HUES48 (cell line): ENCODE measurements at regions not wholly inside any gene's neighbourhood (a gene's known extent, or its start where the extent isn't known, plus 50 kb on each side); places are given as distances from the start of the nearest gene placed in this dataset.

ENCODE experiments used
- H3K27ac ChIP-seq: one replicate; pipeline ENCODE4 v1.7.0; 2013; ENCODE audit warnings: low read depth, low read length, inconsistent platforms
- H3K27me3 ChIP-seq: 2 replicates; pipeline ENCODE4 v1.6.1; 2013; ENCODE audit warnings: mild to moderate bottlenecking, low read length; ENCODE audit not compliant: control insufficient read depth, insufficient read depth
- H3K36me3 ChIP-seq: 2 replicates; pipeline ENCODE4 v1.6.1; 2013; ENCODE audit warnings: low read length; ENCODE audit not compliant: control insufficient read depth, insufficient read depth
- H3K4me1 ChIP-seq: 2 replicates; pipeline ENCODE4 v1.6.1; 2013; ENCODE audit warnings: mild to moderate bottlenecking, low read length; ENCODE audit not compliant: control insufficient read depth, insufficient read depth
- H3K4me3 ChIP-seq: 2 replicates; pipeline ENCODE4 v1.5.1; 2013; ENCODE audit warnings: mild to moderate bottlenecking, low read depth, low read length
- H3K9ac ChIP-seq: 2 replicates; pipeline ENCODE4 v1.6.1; 2013; ENCODE audit warnings: mild to moderate bottlenecking, low read depth, low read length, moderate library complexity
- H3K9me3 ChIP-seq: 2 replicates; pipeline ENCODE4 v1.6.1; 2013; ENCODE audit warnings: low read length; ENCODE audit not compliant: control insufficient read depth, insufficient read depth

DNA sequence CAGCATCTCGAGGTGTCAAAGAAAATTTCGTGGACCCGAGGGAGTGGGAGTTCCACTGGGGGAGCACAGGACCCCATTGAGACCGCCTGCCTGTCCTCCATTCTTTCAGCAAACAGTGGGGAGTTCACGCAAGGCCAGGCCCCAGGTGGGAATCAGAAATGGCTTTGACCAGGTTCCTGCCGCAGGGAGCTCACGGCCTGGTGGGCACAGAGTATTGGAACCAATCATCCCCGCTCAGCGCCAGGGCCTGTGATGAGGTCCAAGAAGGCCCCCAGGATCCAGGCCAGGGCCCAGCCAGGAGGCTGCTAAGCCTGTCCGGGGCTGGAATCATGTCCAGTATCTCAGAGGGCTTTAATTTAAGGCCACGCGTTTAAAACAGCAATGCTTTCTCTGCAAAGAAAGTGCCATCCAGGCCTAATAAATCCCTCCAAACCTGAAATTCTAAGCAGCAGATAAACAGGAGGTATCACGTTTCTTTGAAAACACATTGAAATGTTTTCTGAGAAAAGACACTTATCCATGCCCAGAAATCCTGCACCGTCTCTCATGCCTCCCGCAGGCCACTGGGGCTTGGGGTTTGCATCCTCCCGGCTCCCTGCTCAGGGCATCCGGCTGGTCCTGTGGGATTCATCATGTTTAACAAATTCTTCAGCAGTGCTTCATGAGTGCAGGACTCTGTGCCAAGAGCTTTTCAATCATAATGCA lies 125.7 kb downstream of the OAT start:
- H3K9me3 ChIP-seq = no peaks in the 10 kb centered on the region
- no peaks in the 10 kb centered on the region for H3K4me1 ChIP-seq
- no peak overlapping the region for H3K4me3 ChIP-seq
- H3K27me3 ChIP-seq = no peaks in the 10 kb centered on the region
- H3K36me3 ChIP-seq = no peaks in the 10 kb centered on the region
- H3K27ac ChIP-seq = no peak overlapping the region
- H3K9ac ChIP-seq = no peak overlapping the region

DNA sequence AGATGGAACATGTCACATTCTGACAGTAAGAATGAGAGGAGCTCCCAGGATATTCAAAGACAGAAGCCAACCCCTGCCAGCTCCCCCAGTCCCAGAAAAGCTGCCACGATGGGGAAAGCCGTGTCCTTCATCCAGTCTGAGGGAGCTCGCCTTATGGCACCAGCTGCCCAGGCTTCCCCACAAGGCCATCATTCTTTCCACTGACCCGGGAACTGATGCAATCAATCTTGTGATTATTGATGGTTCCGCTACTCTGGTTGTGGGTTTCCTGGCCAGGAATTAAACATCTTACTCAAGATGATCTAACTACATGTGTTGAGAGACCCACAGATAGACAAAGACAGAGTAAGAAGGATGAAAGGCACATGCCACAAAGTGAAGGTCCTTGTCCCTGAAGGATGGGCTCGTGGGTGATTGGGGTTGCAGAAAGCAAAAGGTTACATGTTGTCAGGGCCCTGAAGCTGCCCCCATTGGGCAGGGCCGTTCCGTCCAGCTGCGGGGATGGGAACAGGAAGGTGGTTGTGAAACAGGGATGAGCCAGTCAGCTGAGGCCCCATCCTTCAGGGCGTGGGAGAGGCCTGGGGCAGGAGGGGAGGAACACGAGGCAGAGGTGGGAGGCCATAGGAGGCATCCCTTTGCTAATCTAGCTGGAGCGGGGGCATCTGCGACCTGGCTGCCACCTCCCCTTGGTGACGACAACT lies 127.6 kb downstream of the OAT start:
- Histone ChIP-seq H3K9ac (no peak overlapping the region), H3K27me3 (no peaks in the 10 kb centered on the region), H3K9me3 (no peaks in the 10 kb centered on the region), H3K4me1 (no peaks in the 10 kb centered on the region), H3K4me3 (no peak overlapping the region), H3K36me3 (no peaks in the 10 kb centered on the region), H3K27ac (no peak overlapping the region)

DNA sequence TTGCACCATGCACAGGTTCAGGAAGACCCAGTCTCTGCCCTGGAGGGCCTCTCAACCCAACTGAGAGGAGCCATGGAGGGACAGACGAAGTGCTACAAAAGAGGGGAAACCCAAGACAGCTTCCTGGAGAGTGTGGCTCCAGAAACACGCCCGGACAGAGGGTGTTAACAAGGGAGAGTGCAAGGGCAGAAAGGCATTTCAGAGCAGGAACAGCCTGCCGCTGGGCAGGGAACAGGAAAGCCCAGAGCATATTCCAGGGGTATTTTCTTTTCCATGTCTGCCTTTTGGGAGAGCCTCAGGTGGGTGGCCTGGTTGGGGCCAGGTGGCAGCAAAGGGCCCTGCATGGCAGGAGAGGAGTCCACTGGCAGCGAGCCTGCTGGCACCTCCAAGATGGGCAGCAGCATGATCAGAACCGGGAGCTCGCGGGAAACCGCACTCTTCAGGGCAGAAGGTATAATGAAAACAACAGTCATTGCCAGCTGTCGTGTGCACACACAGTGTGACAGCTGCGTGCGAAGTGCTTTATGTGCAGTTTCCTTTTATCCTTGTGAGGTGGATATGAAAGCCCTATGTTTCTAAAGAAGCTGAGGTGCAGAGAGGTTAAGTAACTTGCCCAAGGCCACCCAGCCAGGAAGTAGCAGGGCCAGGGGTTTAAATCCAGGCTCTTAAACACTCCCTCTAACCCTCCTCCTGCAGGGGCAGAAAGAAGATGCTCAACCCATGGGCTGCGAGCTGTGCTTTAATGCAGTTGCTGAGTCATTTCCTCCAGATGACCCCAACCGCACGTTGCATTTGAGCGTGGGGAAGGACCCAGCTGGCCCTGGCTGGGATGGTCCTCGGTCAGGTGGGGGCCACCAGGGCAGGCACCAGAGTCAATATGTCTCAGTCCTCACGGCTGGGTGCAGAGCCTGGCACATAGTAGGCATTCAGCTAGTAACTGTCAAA lies 128.6 kb downstream of the OAT start:
- Histone ChIP-seq H3K9ac (no peak overlapping the region), H3K4me1 (no peaks in the 10 kb centered on the region), H3K27me3 (no peaks in the 10 kb centered on the region), H3K27ac (no peak overlapping the region), H3K36me3 (no peaks in the 10 kb centered on the region), H3K9me3 (no peaks in the 10 kb centered on the region), H3K4me3 (no peak overlapping the region)

DNA sequence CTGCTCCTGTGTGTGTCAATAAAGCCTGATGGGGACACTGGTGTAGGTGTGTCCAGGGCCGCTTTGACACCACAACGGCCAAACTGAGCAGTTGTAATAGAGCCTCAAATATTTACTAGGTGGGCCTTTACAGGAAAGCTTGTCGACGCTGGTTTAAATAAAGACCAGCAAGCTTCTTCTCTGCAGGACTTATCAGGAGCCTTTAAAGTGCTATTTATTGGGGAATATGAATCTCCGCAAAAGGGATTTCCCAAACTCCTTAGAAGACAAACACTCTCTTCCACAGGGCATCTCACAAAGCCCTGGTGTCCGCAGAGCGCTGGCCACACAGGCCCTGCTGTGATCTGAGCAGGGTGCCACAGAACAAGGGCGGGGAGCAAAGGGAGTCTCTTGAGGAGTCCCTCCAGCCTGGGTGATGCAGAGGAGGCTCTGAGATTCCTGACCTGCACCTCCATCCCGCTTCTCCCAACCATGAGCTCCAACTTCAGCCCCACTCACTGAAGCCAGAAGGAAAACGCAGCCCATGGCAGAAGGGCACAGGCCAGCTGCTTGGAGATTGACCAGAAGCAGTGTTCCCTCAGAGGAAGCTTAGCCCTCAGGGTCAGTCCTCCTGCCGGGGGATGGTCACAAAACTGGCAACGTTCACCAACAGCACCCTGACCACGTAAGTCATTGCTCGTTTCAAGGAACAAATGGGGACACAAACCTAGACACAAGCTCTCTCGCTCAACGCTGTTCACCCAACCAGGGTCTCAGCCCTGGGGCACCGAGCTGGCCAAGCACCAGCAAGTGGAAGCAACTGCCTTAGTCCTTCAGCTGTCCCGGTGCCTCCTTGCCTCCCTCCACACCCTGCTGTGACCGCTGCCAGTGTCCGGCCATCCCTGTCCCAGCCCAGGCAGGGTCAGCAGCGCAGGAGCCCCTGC lies 129.5 kb downstream of the OAT start:
- Histone ChIP-seq H3K4me1 (no peaks in the 10 kb centered on the region), H3K27me3 (no peaks in the 10 kb centered on the region), H3K9me3 (no peaks in the 10 kb centered on the region), H3K4me3 (no peak overlapping the region), H3K27ac (no peak overlapping the region), H3K9ac (no peak overlapping the region), H3K36me3 (no peaks in the 10 kb centered on the region)

DNA sequence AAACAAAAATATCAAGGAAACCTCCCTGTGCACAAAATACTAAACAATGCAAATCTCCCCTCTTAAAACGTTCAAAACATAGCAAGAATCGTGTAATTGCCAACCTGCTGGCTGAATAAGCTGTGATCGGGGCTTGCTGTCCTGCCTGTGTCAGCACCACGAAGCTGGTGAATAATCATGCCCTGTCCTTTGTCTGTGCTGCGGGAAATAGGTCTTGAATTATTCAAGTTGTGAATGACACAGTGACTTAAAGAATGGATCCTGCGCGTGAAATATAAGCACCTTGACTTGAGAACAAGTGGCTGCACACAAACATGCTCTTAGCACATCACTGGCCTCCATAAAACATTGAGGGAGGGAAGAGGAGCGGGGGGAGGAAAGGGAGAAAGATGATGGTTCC lies 130.2 kb downstream of the OAT start:
- H3K27me3 ChIP-seq = no peaks in the 10 kb centered on the region
- no peak overlapping the region for H3K4me3 ChIP-seq
- H3K9me3 ChIP-seq = no peaks in the 10 kb centered on the region
- H3K27ac ChIP-seq = no peak overlapping the region
- H3K36me3 ChIP-seq = no peaks in the 10 kb centered on the region
- H3K4me1 ChIP-seq = no peaks in the 10 kb centered on the region
- no peak overlapping the region for H3K9ac ChIP-seq

DNA sequence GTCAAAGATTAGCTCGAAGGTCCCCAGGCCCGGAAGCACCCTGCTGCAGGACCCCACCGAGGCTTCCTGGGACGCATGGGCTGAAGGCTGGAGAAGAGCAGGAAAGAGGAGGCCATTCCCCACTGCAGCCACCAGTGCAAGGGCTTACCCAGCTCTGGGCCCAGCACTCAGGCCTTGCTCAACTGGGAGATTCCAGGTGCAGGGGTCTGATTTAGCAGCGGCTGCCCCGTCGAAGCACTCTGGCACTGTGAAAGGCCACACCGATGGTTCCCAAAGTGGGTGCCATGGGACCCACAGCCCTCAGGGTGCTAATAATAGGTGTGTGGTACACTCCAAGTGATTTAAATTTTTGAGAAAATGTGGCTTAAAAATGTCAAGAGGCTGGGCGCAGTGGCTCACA lies 130.9 kb downstream of the OAT start:
- Histone ChIP-seq H3K27ac (no peak overlapping the region), H3K27me3 (no peaks in the 10 kb centered on the region), H3K4me1 (no peaks in the 10 kb centered on the region), H3K4me3 (no peak overlapping the region), H3K9ac (no peak overlapping the region), H3K36me3 (no peaks in the 10 kb centered on the region), H3K9me3 (no peaks in the 10 kb centered on the region)

DNA sequence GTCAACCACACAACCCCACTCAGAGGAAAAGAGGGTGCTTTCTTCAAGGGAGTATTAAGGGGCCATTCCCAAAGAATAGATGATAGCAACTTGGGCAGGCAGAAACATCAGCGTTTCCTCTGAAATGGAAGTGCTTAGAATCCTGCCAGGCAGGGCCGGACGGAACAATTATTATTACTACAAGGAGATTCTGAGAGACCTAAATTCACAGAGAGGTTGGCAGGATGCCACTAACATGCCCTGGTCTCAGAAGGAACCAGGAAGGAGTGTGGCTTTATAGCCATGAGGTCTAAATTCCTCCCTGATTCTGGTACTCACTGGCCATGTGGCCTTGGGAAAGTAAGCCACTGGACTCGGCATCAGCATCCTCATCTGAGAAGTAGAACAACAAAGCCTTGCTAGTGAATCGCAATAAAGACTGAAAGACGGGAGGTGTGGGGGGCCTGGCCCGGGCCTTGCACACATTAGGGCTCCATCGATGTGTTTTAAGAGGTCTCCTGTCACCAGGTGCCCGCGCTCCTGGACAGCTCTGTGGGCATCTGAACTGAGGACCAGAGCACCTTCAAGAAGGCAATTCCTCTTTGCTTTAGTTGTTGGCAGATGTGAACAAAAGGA lies 131.5 kb downstream of the OAT start:
- no peaks in the 10 kb centered on the region for H3K27me3 ChIP-seq
- H3K36me3 ChIP-seq = no peaks in the 10 kb centered on the region
- H3K9ac ChIP-seq = no peak overlapping the region
- H3K4me1 ChIP-seq = no peaks in the 10 kb centered on the region
- no peak overlapping the region for H3K4me3 ChIP-seq
- H3K27ac ChIP-seq = no peak overlapping the region
- H3K9me3 ChIP-seq = no peaks in the 10 kb centered on the region

DNA sequence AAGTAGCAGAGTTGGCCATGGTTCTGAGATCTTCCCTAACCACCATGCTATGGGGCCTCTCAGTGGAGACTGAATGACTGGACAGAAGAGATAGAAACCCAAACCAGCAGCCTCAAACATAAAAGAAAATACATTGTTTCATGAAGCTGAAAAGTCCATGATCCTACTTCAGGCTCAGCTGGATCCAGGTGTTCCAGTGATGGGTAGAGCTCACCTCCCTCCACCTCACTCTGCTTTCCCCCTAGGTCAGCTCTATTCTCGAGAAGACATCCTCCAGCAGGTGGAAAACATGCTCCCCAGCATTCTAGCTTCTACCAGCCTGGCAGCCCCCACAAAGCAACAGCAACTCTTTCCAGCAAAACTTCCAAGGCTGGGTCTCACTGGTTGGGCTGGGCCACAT lies 132.1 kb downstream of the OAT start:
- Histone ChIP-seq H3K27me3 (no peaks in the 10 kb centered on the region), H3K9ac (no peak overlapping the region), H3K27ac (no peak overlapping the region), H3K4me3 (no peak overlapping the region), H3K4me1 (no peaks in the 10 kb centered on the region), H3K36me3 (no peaks in the 10 kb centered on the region), H3K9me3 (no peaks in the 10 kb centered on the region)

DNA sequence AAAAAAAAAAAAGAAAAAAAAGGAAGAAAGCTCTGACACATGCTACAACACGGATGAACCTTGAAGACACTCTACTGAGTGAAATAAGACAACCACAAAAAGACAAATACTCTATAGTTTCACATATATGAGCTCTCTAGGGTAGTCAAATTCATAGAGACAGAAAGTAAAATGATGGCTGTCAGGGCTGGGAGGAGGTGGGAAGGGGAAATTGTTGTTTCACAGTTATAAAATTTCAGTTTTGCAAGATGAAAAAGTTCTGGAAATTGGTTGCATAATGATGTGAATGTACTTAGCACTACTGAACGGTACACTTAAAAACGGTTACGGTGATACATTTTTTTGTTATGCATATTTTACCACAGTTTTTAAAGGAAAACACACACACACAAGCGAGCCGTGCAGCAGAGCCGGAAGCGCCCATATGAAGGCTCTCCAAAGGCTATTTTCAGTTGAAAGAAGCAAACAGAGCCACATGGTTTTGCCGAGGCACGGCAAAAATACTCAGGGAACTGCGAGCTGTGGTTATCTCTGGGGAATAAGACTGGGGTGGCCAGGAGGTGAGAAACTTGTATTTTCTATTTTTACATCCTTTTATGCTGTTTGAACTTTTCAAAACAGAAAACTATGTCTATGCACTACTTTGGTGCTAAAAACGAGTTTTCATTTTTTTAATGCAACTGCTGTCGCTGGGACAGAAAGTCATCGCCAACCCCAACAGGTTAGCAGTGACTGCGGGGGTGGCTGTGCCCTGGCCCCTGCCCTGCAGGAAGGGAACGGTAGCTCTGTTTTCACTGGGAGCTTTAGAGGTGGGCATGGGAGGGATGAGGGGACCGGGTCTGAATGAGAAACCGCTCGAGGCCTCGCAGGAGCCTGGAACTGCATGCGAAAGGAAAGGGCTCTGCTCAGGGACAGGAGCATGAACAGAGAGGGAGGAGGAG lies 132.9 kb downstream of the OAT start:
- Histone ChIP-seq H3K27me3 (no peaks in the 10 kb centered on the region), H3K9me3 (no peaks in the 10 kb centered on the region), H3K4me3 (no peak overlapping the region), H3K36me3 (no peaks in the 10 kb centered on the region), H3K27ac (no peak overlapping the region), H3K4me1 (no peaks in the 10 kb centered on the region), H3K9ac (no peak overlapping the region)
